HL-60 (cell line): ENCODE measurements at regions not wholly inside any gene's neighbourhood (a gene's known extent, or its start where the extent isn't known, plus 50 kb on each side); places are given as distances from the start of the nearest gene placed in this dataset.

Experiments used
- DNase-seq, 2 experiments: peaks; one replicate each; pipeline ENCODE4 v3.0.0-alpha.2; 2010 to 2020; ENCODE audit warnings: low read depth in 1 of 2, low spot score in 1 of 2
- H3K27ac ChIP-seq: fragments of 250-450 bp; sonication (Bioruptor Pico); replicated peaks from 2 replicates; pipeline ENCODE4 v1.5.1; 2020; ENCODE audit warnings: mild to moderate bottlenecking, moderate library complexity
- H3K27me3 ChIP-seq: fragments of 250-450 bp; sonication (Bioruptor Pico); 2 replicates; pipeline ENCODE4 v1.5.1; 2021; ENCODE audit warnings: mild to moderate bottlenecking, moderate library complexity; ENCODE audit not compliant: insufficient read depth, poor library complexity, severe bottlenecking
- H3K4me3 ChIP-seq: replicated peaks from 2 replicates; pipeline ENCODE4 v1.5.1; 2011; ENCODE audit warnings: mild to moderate bottlenecking, control low read depth, low read length; ENCODE audit not compliant: insufficient read depth
- CTCF ChIP-seq: IDR thresholded peaks from one replicate; pipeline ENCODE4 v1.5.1; 2011; ENCODE audit warnings: low read length, control low read depth, inconsistent platforms; ENCODE audit not compliant: insufficient read depth
- GABPA ChIP-seq: IDR thresholded peaks from 2 replicates; pipeline ENCODE4 v1.6.1; 2012; ENCODE audit warnings: low read depth
- POLR2AphosphoS5 ChIP-seq: IDR thresholded peaks from 2 replicates; pipeline ENCODE4 v1.6.1; 2012; ENCODE audit warnings: low read depth
- REST ChIP-seq: IDR thresholded peaks from 2 replicates; pipeline ENCODE4 v1.6.1; 2012; ENCODE audit warnings: low read depth; ENCODE audit not compliant: insufficient replicate concordance
- SPI1 ChIP-seq: IDR thresholded peaks from 2 replicates; pipeline ENCODE4 v1.6.1; 2012; ENCODE audit warnings: low read depth, mild to moderate bottlenecking, borderline replicate concordance

GRCh38 chr18:53796040-53796729 lies 428.3 kb downstream of the MBD2 start:
- no peak for TF ChIP-seq CTCF
- TF ChIP-seq POLR2AphosphoS5 = no peak
- no peak for TF ChIP-seq GABPA
- no peak for TF ChIP-seq SPI1
- TF ChIP-seq REST = no peak
- no peak overlapping the region for H3K4me3 ChIP-seq
- DNase-seq = peak in 1 of 2 experiments; percentile 39
- H3K27ac ChIP-seq = no peak overlapping the region
- no peaks in the 10 kb centered on the region for H3K27me3 ChIP-seq

- Histone ChIP-seq H3K27me3 (no peaks in the 10 kb centered on the region), H3K27ac (no peak overlapping the region), H3K4me3 (no peak overlapping the region)
- no peak for DNase-seq
- TF ChIP-seq POLR2AphosphoS5 (no peak), SPI1 (no peak), GABPA (no peak), CTCF (no peak), REST (no peak)
Measured at GRCh38 chr18:53795610-53796009, 428.9 kb downstream of the MBD2 start.

GRCh38 chr18:53795061-53795460 lies 429.4 kb downstream of the MBD2 start:
- Histone ChIP-seq H3K27ac (no peak overlapping the region), H3K27me3 (no peaks in the 10 kb centered on the region), H3K4me3 (no peak overlapping the region)
- DNase-seq = no peak
- TF ChIP-seq GABPA (no peak), CTCF (no peak), SPI1 (no peak), REST (no peak), POLR2AphosphoS5 (no peak)
